HG03354 (cell line): ENCODE measurements at regions not wholly inside any gene's neighbourhood (a gene's known extent, or its start where the extent isn't known, plus 50 kb on each side); places are given as distances from the start of the nearest gene placed in this dataset.

Source experiments
- ATAC-seq: cut with Tn5 transposase; IDR thresholded peaks from one replicate; pipeline ENCODE4 v1.9.1; 2021; ENCODE audit warnings: mild to moderate bottlenecking; ENCODE audit not compliant: unreplicated experiment, poor library complexity, severe bottlenecking

DNA sequence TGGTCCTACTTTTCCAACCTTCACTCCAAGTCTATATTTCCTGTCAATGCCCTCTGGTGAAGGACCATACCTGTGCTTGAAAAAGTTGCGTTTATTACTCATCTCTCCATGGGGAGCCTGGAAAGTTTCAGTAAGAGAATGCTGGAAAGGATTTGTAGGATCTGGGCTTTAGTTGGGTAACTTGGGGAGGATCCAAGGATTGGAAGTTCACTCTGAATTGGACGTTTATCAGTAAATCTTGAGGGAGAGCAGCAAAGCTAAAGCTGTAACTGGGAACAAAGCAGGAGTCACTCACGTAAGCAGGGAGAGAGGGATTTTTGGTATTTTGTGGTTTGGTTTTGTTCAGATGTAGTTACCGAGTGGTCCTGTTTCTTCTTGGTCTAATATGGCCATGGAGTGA is 51.4 kb upstream of the NPVF start:
- no peak for ATAC-seq

DNA sequence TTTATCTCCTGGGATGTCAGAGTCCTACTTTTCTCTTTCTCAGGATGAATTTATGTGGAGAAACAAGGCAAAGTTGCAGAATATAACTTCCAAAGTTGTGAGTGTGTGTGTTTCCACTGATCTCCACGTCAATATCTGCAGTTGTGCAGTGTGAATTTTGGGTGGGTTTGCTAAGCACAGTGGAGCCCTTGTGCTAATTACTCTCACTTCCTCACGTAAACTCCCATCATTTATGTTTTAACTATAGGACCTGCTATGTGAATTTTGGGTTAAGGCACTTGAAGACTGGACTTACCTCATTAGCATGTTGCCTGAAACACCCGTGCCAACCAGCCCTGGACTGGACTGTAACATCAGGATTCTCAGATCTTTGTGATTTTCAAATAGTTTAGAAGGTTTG is 51.9 kb upstream of the NPVF start:
- no peak for ATAC-seq

DNA sequence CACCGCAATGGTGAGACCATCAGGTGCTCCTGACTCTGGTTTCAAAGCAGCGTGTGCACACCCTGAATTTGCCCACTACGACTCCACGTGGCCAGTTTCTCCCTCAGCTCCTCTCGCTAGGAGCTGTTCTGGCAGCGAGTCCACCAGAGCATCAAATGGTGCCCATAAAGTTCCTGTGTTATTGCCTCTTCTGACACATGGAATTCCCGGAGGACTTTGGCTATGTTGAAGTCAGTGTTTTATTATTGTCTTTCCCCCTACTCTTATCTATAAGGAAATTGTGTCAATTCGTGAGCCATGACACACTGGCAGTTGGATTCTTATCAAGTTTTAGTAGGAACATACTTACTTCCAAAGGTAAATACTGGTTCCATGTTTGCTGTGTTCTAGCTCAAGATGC is 53.9 kb upstream of the NPVF start:
- ATAC-seq = no peak

DNA sequence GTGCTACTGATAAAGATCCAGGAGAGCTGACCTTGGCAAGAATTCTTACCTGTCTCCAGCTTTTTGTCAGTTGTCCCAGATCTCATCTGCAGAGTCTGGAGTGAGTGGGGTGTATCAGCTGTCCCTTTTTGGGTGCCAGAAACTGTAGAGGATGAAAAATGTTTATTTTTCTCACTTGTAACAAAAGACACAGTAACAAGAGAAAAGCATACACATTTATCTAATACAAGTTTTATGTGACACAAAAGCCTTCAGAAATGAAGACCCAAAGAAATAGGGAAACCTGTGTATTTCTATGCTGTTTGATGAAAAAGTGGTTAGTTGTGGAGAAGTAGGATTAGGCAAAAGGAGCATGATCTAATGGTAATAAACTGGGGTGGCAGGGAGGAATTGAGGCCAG is 58.5 kb upstream of the NPVF start:
- no peak for ATAC-seq

DNA sequence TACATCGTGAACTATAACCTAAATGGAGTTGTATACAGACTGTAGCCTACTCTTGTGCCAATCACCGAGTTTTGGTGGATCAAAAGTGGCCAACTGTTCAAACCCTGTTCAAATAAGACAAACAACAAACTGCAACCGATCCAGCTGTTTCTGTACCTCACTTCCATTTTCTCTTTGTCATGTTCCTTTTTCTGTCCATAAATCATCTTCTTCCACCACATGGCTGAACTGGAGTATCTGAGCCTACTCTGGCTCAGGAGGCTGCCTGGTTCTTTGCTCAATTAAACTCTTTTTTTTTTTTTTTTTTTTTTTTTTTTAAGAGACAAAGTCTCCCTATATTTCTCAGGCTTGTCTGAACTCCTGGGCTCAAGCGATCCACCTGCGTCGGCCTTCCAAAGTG is 59.0 kb upstream of the NPVF start:
- ATAC-seq = no peak

DNA sequence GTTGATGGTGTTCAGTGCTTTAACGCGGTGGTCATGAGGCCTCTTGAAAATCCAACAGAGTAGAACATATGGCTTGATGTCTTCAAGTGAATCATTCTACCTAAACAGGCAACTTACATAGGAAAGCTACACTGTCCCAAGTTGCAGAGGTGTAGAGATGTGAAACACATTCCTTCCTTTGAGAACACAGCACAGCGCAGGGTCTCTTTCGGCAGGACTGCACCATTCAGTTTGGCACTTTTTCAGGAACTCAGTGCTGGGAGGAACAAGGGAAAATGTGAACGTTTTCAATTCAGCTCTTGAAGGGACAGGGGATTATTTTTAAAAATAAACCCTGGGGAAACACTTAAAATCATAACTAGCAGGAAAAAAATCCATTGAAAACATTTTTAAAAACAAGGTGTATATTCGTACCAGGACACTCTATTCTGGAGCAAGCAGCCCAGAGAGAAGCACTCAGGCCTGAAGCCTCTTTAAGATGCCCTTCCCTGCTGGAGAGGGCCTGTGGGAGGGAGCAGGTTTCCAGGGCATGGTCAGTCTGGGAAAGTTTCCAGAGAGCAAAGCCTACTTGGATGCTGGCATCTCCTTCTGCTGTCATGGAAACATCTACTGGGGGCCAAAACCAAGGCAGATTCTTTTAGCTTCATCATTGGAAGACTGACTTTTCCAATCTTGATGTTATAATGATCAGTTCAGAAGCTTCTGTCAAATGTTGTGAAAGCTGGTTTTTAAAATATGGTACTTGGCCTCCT is 60.4 kb upstream of the NPVF start:
- ATAC-seq = no peak

DNA sequence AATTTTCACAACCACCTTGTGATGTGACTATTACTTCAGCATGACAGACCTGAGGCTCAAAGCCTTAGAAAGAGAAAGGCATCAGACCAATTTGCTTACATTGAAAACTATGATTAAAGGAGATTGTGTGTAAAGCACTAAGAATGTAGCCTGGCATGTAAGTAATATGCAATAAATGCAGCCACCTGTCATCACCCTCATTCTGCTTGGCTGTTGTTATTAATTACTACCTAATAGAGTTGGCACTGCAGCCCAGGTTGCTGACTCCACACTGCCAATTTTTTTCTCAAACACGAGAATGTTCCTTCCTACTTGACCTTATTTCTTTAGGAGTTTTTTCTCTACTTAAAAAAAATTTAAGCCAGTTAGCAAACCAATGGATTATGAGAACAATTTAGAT is 61.2 kb upstream of the NPVF start:
- ATAC-seq = no peak

DNA sequence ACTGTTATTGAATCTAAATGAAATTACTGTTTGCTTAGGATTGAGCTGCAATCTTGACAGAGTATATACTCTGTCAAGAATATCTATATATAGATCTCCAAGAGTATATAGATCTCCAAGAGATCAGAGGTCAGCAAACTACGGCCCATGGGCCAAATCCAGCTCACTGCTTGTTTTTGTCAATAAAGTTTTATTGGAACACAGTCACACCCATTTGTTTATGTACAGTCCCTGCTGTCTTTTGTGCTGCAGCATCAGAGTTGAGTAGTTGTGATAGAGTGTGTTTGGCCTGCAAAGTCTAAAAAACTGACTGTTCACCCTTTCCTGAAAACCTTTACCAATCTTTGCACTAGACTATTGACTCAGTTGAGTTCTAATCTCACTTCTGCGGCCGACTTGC is 66.3 kb upstream of the NPVF start:
- ATAC-seq = no peak

DNA sequence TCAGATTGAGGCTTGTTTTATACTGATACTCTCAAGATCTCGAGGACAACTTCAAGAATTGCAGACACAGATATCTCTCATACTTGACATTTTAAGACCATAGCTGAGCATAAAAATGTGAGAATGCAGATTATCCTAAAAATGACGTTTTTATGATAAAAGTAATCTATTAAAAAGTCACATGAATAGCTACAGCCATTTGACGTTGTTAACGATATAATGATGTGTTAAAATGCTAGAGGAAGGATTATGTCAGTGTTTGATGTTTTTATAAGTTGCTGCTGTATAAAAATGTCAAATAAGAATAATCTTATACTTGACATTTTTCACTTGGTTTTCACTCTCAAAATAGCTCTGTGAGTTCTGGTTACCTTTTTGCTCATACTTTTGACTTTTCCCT is 67.1 kb upstream of the NPVF start:
- ATAC-seq = no peak

DNA sequence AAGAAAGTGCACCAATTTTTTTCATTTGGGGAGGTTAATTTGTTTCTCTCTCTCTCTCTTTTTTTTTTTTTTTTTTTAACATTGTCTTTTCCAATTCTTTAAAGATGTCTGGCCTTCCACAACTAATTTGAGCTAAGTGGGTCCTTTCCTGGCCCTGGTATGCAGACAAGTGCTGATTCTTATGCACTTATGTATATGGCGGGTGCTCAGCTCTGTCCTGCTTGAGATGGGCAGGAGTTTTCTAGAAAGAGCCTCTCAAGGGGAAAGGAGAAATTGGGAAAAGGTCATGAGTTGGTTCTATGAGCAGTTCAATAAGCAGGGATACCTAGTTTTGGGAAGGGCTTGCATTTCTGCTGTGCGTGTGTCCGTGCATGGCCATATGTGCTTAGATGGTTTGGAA is 67.8 kb upstream of the NPVF start:
- ATAC-seq = no peak

DNA sequence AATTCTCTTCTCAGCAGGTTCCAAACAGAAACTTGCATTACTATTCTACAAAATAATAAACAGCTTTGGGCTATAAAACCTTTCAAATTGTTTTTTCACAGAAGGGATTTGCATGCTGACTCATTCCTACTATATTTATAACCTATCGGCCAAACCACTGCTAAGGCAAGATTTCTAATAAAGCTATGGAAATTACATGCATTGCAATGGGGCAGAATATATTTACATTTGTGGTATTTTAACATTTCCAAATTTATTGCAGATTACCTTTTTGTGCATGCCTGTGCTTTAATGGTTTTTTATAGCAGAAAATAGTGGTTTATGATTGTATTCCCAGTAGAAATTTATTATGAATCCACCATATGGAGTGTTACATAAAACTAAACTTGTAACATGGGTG is 69.0 kb upstream of the NPVF start:
- ATAC-seq = no peak

DNA sequence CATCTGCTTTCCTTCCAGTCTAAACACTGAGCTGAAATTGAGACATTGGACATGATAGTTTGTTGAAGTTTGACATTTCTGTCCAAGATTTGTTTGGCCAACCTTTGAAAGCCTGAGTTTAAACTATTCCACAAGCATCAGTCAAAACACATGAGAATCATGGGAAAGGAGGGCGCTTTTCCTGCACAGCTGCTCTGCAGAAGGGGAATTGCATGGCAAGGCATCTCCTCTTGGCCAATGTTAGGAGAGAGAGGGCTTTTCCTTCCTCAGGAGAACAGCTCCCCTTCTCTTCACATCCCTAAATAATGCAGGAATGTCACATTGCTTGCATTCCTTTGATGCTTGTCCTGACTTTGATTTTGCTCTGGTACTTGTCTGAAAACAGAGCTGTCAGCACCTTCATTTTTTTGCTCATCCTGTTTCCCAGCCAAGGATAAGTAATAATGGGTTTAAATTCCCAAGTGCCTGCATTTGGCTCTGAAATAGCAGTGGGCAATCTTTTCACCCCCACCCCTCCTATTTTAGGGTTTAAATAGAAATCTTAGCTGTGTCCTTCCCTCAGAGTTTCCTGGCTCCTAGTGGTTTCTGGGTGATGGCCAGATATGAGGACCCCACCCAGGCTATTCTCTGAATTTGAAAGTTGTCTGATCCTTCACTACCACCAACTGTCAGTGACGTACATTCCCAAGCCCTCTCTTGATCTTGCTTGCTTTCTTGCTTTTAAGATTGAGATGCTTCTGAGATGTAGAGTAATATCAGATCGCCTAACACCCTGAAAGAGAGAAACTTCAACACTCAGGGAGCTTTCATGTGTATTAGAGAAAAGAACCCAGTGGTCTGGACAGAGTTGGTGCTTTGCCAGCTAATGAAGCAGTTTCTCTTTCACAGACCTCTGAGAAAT is 75.2 kb upstream of the NPVF start:
- no peak for ATAC-seq

DNA sequence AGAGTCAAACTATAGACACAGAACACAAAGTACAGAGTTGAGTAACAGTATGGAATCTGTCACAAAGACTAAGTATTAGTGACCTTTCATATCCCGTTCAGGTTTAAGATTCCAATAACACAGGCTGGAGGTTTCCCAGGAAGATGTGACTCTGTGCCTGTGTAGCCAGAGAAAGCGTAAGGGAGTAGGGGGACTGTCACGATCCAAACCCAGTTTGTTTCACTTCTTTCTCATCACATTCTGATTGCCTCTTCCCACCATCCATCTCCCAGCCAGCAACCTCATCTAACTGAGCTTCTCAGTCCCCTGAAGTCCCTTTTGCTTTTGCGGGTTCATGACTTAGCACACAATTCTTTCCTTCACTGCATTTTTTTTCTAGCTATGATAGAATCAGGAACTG is 76.4 kb upstream of the NPVF start:
- no peak for ATAC-seq

DNA sequence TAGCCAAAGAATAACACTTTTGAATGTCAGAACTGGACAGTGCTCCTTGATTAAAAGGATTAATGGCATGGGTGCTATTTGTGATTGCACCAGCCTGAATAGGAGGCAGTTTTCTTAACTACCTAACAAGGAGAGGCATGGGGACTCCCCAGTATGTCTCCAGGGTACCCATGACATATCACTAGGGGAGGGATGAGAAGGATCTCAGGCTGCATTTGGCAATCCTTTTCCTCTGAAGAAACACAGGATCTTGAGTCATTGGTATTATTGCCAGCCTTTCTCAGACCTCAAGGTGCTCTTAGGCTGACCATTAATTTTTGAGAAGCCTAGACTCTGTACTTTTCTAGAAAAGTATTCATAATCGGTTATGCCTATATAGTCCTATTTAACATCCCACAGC is 77.5 kb upstream of the NPVF start:
- ATAC-seq = no peak

DNA sequence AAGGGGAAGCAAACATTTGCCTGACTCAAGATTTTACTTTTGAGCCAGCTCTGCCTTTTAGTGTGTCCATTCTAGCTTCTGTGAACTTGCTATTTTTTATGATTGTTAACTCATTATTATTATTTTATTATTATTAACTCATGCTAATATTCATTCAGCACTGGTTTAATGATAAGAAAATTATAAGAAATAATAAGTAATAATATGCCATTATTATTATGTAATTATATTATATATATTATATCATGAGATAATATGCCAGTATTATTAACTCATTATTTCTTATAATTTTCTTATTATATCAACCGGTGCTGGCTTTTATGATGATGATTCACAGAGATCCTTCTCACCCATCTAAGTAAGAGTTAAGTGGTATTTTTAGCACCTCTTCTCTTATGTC is 79.3 kb upstream of the NPVF start:
- no peak for ATAC-seq

DNA sequence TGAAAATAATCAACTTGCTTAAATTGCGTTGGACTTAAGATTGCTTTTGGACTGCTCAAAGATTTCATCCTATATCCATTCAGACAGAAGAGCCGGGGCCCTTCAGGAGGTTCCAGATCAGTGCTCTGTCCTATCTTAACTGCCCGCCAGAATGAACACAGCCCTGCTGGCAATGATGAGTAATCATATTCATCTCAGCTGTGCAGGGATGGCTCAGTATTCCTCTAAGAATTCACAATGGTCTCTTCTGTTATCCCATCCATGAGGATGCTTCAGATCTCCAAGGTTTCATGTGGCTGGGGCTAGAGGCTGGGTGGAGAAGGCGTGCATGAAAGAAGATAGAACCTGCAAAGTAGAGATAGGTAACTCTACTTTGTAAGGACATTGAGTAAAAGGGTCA is 80.0 kb upstream of the NPVF start:
- no peak for ATAC-seq

DNA sequence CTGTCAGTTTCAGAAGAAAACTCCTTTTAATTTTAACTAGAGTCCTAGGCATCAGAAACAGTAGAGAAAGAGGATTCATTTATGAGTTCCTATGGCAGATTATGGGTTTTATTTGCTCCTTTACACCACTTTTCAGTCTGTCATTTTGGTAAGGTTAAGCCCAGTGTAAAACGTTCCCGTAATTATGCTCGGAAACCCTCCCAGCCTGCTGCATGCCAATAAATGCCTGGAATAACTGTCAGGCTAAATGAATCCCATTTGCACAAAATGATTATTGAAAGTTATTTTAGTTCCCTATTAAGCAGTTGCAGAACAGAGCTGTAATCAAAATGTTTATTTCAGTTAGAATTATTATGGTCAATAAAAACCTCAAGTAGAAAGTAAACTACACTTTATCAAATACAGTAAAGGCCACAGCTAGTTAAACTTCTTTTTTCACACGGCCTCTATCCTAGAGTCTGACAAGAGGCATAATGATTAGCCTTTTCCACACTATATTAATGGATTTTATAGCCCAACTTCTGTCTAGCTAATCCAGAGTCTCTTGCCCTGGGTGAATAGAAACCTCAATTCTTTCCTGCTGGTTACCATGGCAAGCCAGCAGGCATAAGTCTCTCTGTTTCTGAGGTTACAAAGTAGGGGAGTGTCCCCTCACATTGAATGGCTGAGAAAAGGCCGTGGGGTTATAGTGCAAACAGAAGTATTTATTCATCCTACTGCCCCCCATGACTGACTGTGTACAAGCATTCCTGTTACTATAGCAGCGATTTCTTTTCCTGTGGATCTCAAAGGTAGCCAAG is 80.8 kb upstream of the NPVF start:
- ATAC-seq = no peak

DNA sequence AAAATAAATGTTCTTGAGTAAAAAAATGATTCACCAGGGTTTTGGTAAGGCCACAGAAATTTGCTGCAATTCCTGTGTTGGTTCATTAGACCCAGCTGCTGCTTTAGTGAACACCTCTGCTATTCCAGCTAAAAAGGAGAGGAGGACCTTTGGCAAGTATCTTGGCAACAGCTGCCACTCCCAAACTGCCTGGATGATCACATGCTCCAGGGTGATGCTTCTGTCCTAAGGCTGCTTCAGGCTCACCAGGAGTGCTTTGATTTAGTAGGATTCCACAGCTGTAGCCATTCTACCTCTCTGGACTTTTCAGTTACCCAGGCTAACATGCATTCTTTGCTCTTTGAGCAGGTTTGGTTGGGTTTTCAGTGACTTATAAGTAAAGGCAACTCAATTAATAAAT is 82.6 kb upstream of the NPVF start:
- no peak for ATAC-seq

DNA sequence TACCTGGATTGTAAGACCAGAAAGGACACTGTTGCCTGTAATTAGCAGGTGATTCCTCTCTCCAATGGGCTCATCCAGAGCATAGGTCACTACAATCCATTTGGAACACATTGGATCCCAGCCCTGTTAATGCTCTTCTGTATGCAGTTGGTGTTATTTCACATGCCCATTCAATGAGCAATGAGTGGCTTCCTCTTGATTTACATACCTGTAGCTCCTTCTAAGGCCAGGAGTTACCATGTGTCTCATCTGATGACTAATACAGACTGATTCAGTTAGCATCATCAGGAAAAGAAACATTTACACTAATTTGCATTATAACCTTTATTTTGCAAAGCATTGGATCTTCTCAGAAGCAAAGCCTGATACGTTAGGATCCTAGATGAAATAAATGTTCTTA is 83.1 kb upstream of the NPVF start:
- ATAC-seq = no peak

DNA sequence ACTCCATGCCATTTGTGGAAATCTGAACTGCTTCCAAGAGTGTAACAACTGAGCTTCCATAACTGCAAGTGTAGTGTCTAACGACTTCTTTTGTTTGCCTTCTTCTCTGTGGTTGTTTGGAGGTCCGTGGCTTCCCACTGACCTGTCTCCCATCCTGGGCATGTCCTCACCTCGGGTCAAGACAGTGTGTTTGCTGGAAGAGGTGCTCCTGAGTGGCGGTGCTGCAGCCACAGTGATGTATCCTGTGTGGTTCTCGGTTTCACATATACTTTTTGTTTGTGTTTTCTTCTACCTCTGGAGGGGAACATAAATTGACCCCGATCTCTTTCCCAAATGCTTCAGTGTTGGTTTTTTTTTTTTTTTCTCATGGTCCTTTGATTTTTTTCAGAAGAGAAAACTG is 84.7 kb upstream of the NPVF start:
- ATAC-seq = no peak

DNA sequence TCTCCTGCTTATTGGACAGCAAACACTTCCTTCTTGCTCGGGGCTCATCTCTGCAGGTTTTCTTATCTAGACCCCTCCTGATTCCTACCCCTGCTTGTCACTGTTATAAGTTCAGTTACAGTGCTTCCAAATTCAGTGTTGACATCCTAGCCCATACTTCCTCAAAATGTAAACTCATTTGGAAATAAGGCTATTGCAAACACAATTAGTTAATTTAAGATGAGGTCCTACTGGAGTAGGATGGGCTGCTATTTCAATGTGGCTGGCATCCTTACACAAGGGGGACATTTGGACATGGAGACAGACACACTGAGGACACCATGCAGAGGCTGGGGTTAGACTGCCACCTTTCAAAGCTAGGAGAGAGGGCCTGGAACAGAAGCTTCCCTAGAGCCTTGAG is 85.2 kb upstream of the NPVF start:
- no peak for ATAC-seq
